Adrenal gland (tissue), 5 donors: ENCODE measurements at regions not wholly inside any gene's neighbourhood (a gene's known extent, or its start where the extent isn't known, plus 50 kb on each side); places are given as distances from the start of the nearest gene placed in this dataset.

Source experiments
- POLR2A ChIP-seq, 2 donors: fragments of 450-650 bp; IDR thresholded peaks; one replicate each; pipeline ENCODE4 v1.6.1; 2017; ENCODE audit warnings: antibody characterized with exemption in 2 of 2, mild to moderate bottlenecking in 2 of 2, moderate library complexity in 1 of 2
- TF ChIP-seq, protein P1 (sequence below), 6 experiments: fragments of 450-650 bp in 4 of 6; fragments of 200-600 bp in 2 of 6; sonication (generic) in 1 of 6; IDR thresholded peaks; 1 replicate in 5 of 6; 2 replicates in 1 of 6; pipeline versions ENCODE4 v1.5.1 to v1.8.0; 2016 to 2021; ENCODE audit warnings: antibody characterized with exemption in 6 of 6, mild to moderate bottlenecking in 2 of 6, moderate library complexity in 1 of 6
- donor health status: DM: no; HTN: no; CAD: no.

DNA sequence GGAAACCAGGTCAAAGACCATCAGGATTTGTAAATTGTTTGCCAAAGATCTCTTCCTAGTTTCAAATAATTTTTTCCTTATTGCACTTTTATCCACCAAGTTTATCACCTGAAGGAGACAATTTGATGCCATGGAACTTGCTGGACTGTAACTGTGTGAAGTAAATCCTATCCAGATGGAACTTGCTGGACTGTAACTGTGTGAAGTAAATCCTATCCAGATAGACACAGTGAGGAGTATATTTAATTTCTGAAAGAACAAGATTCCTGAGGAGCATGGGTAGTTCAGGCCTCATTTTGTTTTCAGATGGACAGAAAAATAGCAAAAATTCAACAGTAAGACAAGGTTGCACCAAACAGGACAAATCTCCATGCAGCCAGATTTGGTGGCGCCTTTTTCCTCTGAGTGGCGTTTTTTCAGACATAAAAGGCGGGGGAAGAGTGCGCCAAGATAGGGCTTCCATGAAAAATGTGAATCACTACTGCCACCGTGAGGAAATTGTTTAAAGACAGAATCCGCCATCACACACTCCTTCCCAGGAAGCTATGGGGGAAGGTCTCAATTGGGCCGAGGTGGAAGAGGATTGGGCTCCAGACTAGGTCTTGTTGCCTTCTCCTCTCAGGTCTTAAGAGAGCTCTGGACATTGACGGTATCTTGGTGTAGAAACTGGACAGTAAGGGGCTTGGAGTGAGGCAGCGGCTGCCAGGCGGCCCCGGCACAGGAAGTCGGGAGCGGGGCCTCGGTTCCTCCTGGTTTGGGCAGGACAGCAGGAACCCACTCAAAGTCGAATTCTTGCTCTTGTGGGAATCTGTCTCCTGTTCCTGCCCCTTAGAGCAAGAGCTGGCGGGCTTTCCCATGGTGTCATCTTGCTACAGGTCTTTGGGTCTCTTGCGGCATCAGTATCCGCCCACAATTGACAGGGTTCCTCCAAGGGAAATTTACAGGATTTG lies 234.7 kb downstream of the OR13H1 start:
- no peak for TF ChIP-seq POLR2A (IDR thresholded peaks at IDR 0.05)
- TF ChIP-seq, protein P1, sequence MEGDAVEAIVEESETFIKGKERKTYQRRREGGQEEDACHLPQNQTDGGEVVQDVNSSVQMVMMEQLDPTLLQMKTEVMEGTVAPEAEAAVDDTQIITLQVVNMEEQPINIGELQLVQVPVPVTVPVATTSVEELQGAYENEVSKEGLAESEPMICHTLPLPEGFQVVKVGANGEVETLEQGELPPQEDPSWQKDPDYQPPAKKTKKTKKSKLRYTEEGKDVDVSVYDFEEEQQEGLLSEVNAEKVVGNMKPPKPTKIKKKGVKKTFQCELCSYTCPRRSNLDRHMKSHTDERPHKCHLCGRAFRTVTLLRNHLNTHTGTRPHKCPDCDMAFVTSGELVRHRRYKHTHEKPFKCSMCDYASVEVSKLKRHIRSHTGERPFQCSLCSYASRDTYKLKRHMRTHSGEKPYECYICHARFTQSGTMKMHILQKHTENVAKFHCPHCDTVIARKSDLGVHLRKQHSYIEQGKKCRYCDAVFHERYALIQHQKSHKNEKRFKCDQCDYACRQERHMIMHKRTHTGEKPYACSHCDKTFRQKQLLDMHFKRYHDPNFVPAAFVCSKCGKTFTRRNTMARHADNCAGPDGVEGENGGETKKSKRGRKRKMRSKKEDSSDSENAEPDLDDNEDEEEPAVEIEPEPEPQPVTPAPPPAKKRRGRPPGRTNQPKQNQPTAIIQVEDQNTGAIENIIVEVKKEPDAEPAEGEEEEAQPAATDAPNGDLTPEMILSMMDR (IDR thresholded peaks at IDR 0.05) = peak in 3 of 6 experiments; percentile 33 to 74 (median 54)
